ENCODE measurements at regions not wholly inside any gene's neighbourhood (a gene's known extent, or its start where the extent isn't known, plus 50 kb on each side); places are given as distances from the start of the nearest gene placed in this dataset.

DNA sequence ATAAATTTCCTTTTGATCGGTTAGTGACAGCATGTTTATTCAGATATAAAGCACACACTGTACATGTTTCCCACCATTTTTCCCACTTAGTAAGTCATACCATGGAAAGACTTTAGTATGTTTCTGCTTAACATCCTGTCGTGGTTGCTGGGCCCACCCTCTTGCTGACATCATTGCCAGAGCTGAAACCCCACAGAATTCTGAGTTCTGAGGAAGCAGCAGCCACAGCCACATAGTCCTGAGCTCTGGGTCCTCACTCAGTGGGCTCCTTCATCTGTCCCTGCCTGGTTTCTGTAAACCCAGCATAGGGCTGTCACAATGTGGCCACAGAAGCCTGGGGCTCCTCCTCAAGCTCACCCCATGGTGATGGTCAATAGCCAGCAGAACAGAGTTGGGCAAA, 441.5 kb downstream of the ENC1 start:
- DNase-seq (ENCODE audit: low read depth in 2 of 3, low spot score in 2 of 3): no peak

DNA sequence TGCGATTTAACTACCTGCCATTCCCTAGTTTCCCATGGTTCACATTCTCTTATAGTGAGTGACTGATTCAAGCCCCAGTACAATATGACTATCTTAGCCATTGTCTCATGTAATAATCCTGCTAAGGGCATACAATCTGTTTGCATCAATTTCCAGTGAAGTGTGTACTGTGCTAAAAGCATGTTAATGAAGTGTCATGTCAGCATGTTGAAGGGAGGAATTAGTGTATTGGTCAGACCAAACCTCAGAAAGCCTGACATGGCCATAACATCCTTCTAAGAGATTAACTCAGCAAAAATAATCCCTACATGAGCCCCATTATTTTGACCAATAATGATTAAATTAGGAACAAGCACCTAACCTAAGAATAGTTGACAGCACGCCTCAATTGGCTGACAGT, 442.4 kb downstream of the ENC1 start:
- no peak for DNase-seq (ENCODE audit: low read depth in 2 of 3, low spot score in 2 of 3)

DNA sequence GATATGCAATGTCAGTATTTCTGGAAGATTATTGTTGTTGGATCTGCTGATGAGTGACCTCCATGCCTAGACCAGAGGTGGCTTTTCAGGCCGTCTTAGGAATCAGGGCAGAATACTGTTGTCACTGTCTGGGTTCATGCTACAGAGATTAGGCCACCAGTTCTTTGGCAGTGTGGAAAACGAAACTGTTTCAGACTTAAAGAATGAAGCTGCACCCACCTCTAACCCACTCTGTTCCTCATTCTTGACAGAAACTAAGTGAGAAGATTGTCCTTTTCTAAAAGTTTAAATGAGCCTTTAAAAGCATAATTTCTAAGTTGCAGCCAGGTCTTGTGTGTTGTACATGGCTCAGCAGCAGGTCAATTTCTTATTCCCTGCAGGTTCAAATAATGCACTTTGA, 444.3 kb downstream of the ENC1 start:
- no peak for DNase-seq (ENCODE audit: low read depth in 2 of 3, low spot score in 2 of 3)

DNA sequence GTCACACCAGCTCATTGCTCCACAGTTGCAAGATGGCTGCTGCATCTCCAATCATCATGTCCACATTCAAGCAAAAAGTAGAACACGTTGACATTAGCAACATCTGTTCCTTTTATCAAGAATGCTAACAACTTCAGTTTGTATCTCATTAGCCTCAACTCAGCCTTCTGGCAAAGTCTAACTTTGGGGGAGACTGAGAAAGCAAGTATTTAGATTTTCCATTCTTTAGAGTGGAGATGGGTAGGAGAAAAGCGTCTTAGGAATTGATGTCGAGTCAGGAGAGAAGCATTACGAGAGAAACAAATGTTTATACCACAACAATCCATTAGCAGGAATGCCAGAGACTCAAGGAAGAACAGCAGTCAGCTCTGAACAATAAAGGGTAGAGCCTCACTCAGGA, 446.3 kb downstream of the ENC1 start:
- no peak for DNase-seq (ENCODE audit: low read depth in 2 of 3, low spot score in 2 of 3)

DNA sequence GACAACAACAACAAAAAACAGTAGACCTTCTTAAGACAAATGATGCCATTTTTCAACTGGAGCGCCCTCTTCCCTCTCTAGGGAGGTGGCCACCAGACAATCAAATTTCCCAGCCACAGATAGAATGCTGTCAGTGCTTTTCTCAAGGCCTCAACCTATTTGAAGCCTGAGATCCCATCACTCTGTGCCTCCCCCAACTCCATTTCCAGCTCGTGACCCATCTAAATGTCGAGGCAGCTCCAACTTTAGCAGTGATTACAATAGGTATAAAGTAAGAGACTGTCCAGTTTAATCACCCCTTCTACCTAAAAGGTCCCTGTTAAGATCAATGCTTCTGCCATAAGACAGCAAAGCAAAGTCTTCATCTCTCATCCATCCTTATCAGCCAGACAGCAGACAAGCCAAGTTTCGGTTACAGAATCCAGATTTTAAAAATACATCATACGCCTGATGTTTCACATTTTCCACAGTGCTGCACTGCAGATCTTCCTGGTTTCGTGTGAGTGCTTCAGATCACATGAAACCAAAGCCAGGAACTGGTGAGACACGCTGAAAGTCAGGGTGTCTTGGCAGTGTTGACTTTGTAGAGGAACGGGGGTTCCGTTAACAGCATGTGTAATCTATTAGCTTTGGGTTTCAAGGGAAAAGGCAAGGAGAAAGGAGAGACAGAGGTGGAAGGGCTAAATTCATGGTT, 447.8 kb downstream of the ENC1 start:
- no peak for DNase-seq (ENCODE audit: low read depth in 2 of 3, low spot score in 2 of 3)

DNA sequence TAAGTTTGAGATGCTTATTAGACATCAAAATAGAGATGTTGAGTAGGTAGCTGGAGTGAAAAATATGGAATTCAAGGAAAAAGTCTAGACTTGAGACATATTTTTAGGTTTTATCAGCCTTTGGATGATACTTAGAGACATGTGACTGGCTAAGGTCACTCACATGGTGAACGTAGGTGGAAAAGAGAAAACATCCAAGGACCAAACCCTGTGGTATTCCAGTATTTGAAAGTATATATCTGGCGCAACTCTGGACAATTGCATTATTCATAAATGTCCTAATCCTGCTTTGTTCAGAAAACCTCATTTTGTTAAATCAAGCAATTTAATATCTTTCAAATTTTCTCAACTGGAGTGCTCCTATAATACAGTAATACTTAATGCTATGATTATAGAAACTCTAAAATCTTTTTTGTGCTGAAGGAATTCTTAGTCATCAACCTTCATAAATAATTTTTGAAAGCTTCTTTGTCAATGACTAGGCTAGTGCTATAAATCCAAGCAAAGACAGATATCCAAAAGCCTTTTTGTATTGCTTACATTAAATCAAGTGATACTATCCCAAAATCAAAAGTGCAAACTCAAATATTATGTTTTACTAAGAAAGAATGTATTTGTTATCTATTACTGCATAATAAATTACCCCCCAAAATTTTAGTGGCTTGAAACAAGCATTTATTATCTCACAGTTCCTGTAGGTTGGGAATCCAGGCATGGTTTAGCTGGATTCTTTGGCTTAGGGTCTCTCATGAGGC, 452.0 kb downstream of the ENC1 start:
- DNase-seq (ENCODE audit: low read depth in 2 of 3, low spot score in 2 of 3): no peak

DNA sequence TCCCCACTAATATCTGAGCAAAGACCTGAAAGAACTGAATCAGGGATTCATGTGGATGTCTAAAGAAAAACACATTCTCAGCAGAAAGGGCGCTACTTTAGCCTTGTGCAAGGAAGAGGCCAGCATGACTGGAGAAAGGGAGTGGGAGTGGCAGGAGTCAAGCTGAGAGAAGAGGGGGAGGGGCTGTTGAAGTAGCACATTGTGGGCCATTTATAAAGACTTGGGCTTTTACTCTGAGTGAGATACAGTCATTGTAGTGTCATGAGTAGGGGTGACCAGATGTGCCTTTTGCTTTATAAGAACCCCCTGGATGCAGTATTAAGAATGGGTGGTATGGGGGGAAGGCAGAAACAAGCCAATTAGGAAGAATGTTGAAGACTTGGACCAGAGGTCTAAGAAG, 452.8 kb downstream of the ENC1 start:
- DNase-seq (ENCODE audit: low read depth in 2 of 3, low spot score in 2 of 3): no peak

DNA sequence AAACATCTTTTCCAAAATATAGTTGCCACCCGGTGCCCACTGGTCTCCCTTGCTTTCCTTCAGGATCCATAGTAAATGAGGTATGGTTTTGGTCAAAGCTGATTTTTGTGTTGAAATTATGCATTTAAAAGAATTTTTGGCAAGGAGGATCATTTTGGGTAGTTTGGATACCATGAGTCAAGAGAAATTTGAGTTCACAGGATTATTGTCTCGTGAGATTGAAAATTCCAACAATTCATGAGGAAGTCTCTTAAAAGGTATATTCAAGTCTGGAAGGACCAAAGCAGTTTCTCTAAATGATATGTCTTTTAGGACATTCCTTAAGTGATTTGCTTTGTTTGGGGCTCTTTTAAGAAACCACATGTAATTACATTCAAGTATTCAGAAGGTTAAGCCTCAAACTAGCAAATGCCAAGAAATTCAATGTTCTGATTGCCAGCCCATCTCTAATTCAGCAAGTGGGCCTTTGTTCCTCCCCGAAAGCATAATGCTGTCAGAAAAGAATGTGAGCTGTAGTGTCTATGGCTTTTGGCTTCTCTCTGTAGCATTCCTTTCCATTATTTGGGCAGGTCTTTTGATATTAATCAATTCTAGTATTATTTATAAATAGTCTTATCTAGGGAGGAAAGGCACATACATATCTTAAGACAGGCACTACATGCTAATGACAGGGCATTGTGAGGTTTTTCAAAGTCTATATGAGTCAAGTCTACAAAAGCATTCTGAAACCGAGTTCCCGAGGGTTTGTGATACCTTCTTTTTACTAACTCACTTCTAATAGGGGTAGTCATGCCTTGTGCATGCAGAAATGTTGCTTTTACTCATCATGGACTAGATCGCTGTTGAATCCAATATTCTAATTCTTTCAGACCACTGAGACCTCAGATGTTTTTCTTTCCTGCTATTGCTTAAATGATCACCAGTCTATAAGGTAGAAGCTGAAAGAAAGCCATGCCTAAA, 453.9 kb downstream of the ENC1 start:
- no peak for DNase-seq (ENCODE audit: low read depth in 2 of 3, low spot score in 2 of 3)

DNA sequence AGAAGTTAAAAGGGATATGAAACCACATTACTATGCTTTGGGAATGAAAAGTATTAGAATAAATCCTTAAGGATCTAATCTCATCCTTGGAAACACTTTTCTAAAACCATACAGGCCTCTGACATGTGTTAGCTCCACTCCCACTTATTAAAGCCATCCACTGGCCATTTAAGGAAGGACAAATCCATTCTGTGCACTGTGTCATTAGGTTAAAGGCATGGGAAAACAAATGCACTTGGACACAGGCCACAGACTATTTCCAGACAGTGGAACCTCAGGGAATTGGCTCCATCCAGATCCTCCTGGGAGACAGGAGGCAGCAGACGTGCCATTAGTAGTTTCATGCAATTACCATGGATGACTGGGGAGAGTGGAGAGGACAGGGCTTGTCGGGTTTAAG, 454.9 kb downstream of the ENC1 start:
- DNase-seq (ENCODE audit: low read depth in 2 of 3, low spot score in 2 of 3): no peak

DNA sequence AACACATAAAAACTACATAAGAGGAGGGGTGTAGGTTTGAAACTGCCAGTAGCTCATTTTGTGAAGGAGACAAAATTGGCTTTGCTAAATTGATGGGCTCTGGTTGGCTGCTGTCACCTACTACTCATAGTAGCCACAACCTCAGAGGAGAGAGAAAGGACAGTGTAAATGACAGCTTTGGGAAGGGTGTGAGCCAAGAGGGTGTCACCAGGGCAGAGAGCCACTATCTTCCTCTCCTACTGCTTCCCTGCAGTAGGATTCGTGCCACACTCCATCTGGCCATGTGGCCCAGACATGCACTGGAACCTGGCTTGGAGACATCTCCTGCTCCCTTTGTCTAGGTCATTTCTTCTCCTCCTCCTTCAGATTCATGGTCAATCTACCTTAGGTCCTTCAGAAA, 455.9 kb downstream of the ENC1 start:
- DNase-seq (ENCODE audit: low read depth in 2 of 3, low spot score in 2 of 3): no peak

DNA sequence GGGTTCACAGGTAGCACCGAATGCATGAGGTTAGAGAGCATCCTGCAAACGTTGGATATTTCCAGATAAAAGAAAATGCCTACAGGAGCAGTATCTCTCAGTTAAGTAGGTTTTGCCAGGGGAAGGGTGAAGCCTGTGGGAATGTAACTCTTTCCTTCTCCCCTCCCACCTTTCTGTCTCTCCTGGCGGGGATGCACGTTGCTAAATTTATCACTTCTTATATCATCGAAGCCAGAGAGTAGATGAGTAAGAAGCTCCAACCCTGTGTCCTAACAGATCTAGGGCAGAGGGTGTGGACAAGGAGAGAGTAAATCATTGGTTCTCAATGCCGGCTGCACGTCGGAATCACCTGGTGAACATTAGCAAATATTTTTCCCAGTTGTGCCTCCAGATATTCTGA, 457.5 kb downstream of the ENC1 start:
- no peak for DNase-seq (ENCODE audit: low read depth in 2 of 3, low spot score in 2 of 3)

DNA sequence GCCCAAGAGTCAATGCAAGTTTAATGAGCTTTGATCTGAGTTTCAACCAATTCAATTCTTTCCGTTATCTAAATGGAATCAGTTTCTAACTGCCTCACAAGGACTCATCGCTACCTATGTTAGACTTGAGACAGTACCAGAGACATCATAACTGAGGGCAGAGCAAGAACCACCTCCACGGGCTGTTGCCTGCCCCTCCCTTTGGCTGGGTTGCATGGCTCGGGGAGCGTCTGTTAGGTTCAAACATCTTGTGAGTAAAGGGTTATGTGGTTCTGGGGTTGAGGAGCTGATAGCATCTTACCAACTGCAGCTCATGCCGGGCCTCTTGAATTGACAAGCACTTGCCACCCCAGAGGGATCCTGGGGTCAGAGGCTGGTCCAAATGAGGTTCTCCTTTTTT, 457.9 kb downstream of the ENC1 start:
- DNase-seq (ENCODE audit: low read depth in 2 of 3, low spot score in 2 of 3): no peak

DNA sequence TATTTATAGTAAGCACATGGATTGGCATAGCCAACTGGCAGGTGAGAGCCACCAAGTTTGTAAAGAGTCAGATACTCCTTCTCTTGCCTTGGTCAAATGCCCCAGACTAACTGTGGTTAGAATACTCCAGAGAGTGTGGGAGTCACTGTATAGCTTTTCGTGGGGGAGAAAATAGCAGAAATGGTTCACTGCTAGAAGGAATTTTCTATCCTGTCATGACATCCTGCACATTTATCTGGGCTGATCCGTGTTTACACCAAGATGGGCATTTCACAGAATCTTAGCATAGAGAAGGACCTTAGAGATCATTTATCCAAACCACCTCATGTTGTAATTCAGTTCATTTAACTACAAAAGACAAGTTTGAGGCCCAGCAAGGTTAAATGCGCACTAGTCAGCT, 460.8 kb downstream of the ENC1 start:
- DNase-seq (ENCODE audit: low read depth in 2 of 3, low spot score in 2 of 3): no peak

DNA sequence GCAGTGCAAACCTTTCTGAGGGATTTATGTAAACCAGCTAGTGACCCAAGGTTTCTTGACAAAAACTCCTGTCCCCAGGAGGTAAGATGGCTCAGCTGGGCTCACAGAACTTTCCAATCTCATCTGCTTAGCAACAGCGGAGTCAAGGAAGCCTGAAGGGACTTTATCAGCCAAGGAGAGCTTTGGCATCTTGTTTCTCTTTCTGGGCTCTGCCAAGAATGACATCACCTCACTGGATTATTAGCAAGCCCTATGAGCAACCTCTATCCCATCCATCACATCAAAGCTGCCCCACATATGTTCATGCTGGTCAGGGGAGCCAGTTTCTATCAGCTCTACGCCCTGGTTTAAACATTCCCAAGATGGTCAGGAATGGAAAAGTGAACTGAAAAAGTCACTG, 461.3 kb downstream of the ENC1 start:
- DNase-seq (ENCODE audit: low read depth in 2 of 3, low spot score in 2 of 3): no peak

DNA sequence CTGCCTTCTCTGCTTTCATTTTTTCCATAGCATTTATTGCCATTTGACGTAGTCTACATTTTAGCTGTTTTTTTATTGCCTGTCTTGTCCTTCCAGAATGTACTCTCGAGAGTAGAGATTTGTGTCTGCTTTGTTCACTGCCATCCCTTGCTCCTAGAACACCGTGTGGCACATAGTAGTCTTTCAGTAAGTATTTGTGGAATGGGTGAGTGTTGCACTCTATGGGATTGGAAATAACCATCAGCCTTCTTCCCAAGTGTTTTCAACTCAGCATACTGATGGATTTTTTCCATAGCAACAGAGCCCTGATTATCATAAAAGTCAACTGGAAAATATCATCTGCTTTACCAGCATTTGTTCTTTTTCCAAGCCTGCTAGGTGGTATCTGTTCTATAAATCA, 462.6 kb downstream of the ENC1 start:
- DNase-seq (ENCODE audit: low read depth in 2 of 3, low spot score in 2 of 3): no peak

DNA sequence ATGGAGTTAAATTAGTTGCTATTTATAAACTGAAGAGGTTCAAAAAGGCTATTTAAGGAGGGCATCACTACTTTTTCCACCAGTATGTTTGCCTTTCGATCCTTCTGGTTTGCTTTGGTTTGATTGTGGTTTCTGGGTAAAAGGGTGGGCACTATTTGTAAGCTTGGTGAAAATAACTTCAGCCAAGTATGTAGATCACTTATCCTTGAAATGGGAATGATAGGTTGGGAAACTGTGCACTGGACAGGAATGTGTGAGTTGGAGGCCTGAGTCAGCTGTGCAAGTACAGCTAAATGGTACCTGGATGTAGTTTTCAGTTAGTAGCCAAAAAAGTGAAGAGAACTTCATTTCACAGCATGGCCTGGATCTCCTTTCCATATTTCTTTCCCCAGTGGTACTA, 466.2 kb downstream of the ENC1 start:
- no peak for DNase-seq (ENCODE audit: low read depth in 2 of 3, low spot score in 2 of 3)

DNA sequence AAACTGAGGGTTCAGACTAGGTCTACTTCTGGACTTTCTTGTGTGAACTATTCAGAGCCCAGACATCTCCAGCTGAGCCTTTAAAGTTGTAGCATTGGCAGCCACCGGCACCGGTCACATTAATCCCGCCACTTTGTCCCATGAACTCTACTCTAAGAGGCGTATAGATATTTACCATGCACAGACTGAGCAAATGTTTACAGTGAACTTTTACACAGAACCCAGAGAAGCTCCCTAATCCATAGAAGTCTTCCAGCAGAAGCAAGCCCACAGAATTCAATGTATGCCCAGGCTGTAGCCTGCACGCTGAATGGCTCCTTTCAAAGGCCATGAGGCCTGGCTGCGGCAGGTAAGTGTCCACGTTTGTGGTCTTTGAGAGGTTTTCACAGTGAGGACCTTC, 466.9 kb downstream of the ENC1 start:
- DNase-seq (ENCODE audit: low read depth in 2 of 3, low spot score in 2 of 3): no peak

DNA sequence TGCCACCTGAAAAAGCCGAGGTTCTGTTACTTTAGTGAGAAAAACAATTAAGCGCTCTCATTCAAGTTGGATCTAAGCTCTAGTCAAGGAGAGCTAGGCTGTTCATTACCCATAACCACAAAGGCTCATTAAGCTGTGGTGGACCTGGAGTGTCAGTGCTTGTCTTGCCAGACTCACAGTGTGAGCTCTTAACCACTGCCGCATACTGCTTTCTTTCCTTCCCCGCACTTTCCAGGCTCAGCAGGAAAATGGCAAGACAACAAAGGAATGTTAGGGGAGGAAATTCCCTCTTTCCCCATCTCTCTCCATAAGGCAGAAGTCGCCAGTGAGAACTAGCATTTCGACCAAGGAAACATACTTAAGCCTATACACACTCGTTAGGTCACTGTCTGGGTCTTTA, 467.3 kb downstream of the ENC1 start:
- no peak for DNase-seq (ENCODE audit: low read depth in 2 of 3, low spot score in 2 of 3)

DNA sequence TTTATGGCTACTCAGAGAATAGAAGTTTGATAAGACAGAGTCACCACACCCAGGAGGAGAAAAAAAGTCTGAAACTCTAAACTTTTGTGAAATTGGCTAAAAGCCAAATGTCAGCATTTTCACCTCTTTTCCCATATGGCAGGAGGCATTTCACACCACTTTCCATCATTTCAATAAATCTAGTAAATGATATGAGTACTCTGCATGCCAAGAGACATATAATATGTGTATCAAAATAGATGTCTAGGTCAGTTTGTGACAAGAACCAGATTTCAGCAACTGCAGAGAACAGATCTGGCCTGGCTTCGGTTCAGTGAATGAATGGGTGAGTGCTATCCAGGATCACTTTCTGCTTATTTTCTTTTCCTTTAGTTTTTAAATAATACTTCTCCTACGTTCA, 470.8 kb downstream of the ENC1 start:
- DNase-seq (ENCODE audit: low read depth in 2 of 3, low spot score in 2 of 3): no peak

DNA sequence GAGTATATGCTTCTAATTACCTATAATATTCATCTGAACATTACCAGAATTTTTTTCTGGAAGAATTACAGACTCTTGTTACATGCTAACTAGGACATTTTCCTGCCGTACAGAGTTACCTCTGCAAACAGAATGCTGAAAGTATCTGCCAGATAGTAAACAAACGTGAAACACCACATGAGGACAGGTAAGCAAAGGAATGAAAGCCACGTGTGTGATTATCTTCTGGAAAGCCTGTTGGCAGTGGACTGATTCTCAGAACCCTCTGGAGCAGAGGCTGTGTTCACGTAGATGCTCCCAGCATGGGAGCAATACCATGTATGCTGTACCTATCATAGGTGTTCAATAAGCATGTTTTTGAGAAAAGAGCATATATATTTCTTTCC, 472.6 kb downstream of the ENC1 start:
- DNase-seq (ENCODE audit: low read depth in 2 of 3, low spot score in 2 of 3): no peak

DNA sequence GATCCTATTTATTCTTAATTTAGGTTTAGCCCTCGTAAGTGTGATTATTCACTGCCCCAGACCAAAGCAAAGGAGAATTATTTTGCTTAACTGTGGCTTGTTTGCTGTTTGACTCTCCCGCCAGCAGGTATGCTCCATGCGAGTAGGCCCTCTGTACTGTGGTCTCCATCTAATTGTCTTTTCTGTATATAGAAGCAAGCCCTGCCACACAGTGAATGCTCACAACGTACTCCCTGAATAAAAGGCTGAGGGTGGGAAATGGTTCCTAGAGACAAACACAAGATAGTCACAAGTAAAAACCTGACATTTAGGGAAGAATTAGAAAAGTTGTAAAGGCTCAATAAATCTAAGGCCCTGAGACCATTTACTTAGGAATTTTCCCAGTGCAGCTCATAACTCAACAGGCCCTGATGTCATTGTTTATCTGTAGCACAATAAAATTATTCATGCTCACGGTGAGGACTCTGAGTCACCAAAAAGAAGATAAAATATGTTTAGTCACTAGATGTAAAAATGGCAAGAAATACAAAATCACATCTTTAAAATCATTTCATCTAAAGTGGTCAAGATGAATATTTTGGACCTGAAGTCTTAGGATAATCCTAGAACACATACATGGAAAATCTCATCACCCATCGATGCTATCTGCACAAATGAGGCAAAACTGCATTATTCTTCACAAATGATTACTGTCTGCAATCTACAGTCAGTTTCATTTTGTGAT, 473.2 kb downstream of the ENC1 start:
- DNase-seq (ENCODE audit: low read depth in 2 of 3, low spot score in 2 of 3): no peak

All from activated CD8-positive, alpha-beta memory T cell treated with anti-CD3 and anti-CD28 coated beads for 48 hours (primary cell).